ENCODE measurements at regions not wholly inside any gene's neighbourhood (a gene's known extent, or its start where the extent isn't known, plus 50 kb on each side); places are given as distances from the start of the nearest gene placed in this dataset.

GRCh38 chr3:164640591-164640990 lies 437.7 kb downstream of the SI start:
- no peaks in the 10 kb centered on the region for H3K23me2 ChIP-seq (ENCODE audit: insufficient read length, low read depth, low read length, poor library complexity, severe bottlenecking)
- H3K9ac ChIP-seq (ENCODE audit: extremely low read depth, insufficient read length, low read length), result no peak overlapping the region
- no peak overlapping the region for H3K4me2 ChIP-seq (ENCODE audit: insufficient read depth, insufficient read length, low read length)
- H2BK120ac ChIP-seq (ENCODE audit: low read depth, low read length, poor library complexity, severe bottlenecking), result no peak overlapping the region
- no peaks in the 10 kb centered on the region for H3K9me3 ChIP-seq (ENCODE audit: control insufficient read depth, low read depth, low read length)
- no peak overlapping the region for H2BK12ac ChIP-seq (ENCODE audit: insufficient read length, low read depth, low read length)
- H4K8ac ChIP-seq (replicated peaks; ENCODE audit: insufficient read length, low read depth, low read length), result no peak overlapping the region
- H4K91ac ChIP-seq (ENCODE audit: insufficient read length, low read depth, low read length), result no peak overlapping the region
- H2BK5ac ChIP-seq (ENCODE audit: insufficient read length, low read length), result no peak overlapping the region
- no peak overlapping the region for H3K18ac ChIP-seq (ENCODE audit: insufficient read length, low read depth, low read length)
- no peaks in the 10 kb centered on the region for H4K20me1 ChIP-seq (ENCODE audit: control insufficient read depth, insufficient read depth, insufficient read length)
- H2AFZ ChIP-seq (ENCODE audit: low read length), result no peak overlapping the region
- H3K79me2 ChIP-seq (ENCODE audit: insufficient read depth, low read length), result no peaks in the 10 kb centered on the region
- no peak overlapping the region for H3K27ac ChIP-seq (ENCODE audit: insufficient read length, low read depth, low read length)
- no peak for DNase-seq
- no peaks in the 10 kb centered on the region for H3K4me1 ChIP-seq (ENCODE audit: insufficient read depth, low read length)
- no peak overlapping the region for H3K4me3 Mint-ChIP-seq
- peaks cover 5% of the 10 kb centered on the region in 2 experiments; a peak in 3 of 4 replicates for H3K4me1 Mint-ChIP-seq
- H3K27me3 Mint-ChIP-seq (ENCODE audit: low read depth), result no peaks in the 10 kb centered on the region
- H4K5ac ChIP-seq (ENCODE audit: insufficient read length, low read depth, low read length), result no peak overlapping the region
- H3K14ac ChIP-seq (ENCODE audit: insufficient read depth, low read length), result no peak overlapping the region
- no peak overlapping the region for H3K23ac ChIP-seq (ENCODE audit: insufficient read length, low read depth, low read length)
- H3K36me3 Mint-ChIP-seq (ENCODE audit: insufficient read depth in 1 of 3, low read depth in 3 of 3), result no peaks in the 10 kb centered on the region
- no peak overlapping the region for H3K4ac ChIP-seq (ENCODE audit: low read depth, low read length)
- no peak overlapping the region for H2BK15ac ChIP-seq (ENCODE audit: low read depth, low read length)
- H3K27me3 ChIP-seq (ENCODE audit: insufficient read depth, low read length), result no peaks in the 10 kb centered on the region
- no peak overlapping the region for H3K27ac Mint-ChIP-seq
- no peak overlapping the region for H2AK5ac ChIP-seq (ENCODE audit: insufficient read length, low read length)
- no peaks in the 10 kb centered on the region for H3K79me1 ChIP-seq (ENCODE audit: insufficient read depth, low read depth, low read length, poor library complexity, severe bottlenecking)
- H3T11ph ChIP-seq (ENCODE audit: low read length), result no peak overlapping the region
- H3K56ac ChIP-seq (ENCODE audit: insufficient read length, low read depth, low read length), result no peak overlapping the region
- H3K9me3 Mint-ChIP-seq, result no peaks in the 10 kb centered on the region
- H2BK20ac ChIP-seq (ENCODE audit: low read depth, low read length, poor library complexity, severe bottlenecking), result no peak overlapping the region
- no peak for TF ChIP-seq CTCF (conservative IDR thresholded peaks at IDR 0.05)
